Type B pancreatic cell (in vitro differentiated cells): ENCODE measurements at regions not wholly inside any gene's neighbourhood (a gene's known extent, or its start where the extent isn't known, plus 50 kb on each side); places are given as distances from the start of the nearest gene placed in this dataset.

Experiments
- DNase-seq: peaks from one replicate; pipeline ENCODE4 v3.0.0; 2021; ENCODE audit warnings: mixed read lengths; ENCODE audit not compliant: unreplicated experiment; ENCODE audit errors: extremely low spot score
- H3K27ac Mint-ChIP-seq: 2 replicates; pipeline ENCODE4 v1.8.0; 2021; ENCODE audit warnings: mild to moderate bottlenecking, mixed read lengths
- H3K27me3 Mint-ChIP-seq: 2 replicates; pipeline ENCODE4 v1.8.0; 2021; ENCODE audit warnings: mixed read lengths
- H3K36me3 Mint-ChIP-seq: 2 replicates; pipeline ENCODE4 v1.8.0; 2021; ENCODE audit warnings: mixed read lengths
- H3K4me1 Mint-ChIP-seq: one replicate; pipeline ENCODE4 v1.8.0; 2021; ENCODE audit warnings: mixed read lengths; ENCODE audit not compliant: unreplicated experiment
- H3K4me3 Mint-ChIP-seq: 2 replicates; pipeline ENCODE4 v1.8.0; 2021; ENCODE audit warnings: mild to moderate bottlenecking, mixed read lengths
- H3K9me3 Mint-ChIP-seq: 2 replicates; pipeline ENCODE4 v1.8.0; 2021; ENCODE audit warnings: mixed read lengths
- TF ChIP-seq, protein P1 (sequence below): fragments of 200-600 bp; sonication (generic); conservative IDR thresholded peaks from 2 replicates; pipeline ENCODE4 v1.5.0; 2021; ENCODE audit warnings: antibody characterized with exemption, mild to moderate bottlenecking

DNA sequence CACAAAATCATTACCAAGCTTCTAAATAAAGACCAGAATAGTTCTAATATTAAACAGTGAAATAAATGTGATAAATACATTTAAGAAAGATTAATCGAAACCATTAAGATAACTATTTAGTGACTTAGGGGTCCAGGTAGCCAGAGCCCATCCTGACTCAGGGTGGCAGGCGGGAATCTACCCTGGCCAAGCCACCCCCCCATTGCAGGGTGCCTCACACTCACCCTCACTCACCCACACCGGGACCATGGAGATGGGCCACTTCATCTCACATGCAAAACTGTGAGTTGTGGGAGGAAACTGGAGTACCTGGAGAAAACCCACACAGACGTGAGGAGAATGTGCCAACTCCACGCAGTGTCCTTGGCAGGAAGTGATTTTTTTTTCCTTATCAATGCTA is 237.6 kb upstream of the HAND2 start:
- Mint-ChIP-seq H3K36me3 (no peaks in the 10 kb centered on the region), H3K4me3 (no peak overlapping the region), H3K4me1 (no peaks in the 10 kb centered on the region), H3K9me3 (no peaks in the 10 kb centered on the region), H3K27ac (no peak overlapping the region), H3K27me3 (no peaks in the 10 kb centered on the region)
- TF ChIP-seq, protein P1, sequence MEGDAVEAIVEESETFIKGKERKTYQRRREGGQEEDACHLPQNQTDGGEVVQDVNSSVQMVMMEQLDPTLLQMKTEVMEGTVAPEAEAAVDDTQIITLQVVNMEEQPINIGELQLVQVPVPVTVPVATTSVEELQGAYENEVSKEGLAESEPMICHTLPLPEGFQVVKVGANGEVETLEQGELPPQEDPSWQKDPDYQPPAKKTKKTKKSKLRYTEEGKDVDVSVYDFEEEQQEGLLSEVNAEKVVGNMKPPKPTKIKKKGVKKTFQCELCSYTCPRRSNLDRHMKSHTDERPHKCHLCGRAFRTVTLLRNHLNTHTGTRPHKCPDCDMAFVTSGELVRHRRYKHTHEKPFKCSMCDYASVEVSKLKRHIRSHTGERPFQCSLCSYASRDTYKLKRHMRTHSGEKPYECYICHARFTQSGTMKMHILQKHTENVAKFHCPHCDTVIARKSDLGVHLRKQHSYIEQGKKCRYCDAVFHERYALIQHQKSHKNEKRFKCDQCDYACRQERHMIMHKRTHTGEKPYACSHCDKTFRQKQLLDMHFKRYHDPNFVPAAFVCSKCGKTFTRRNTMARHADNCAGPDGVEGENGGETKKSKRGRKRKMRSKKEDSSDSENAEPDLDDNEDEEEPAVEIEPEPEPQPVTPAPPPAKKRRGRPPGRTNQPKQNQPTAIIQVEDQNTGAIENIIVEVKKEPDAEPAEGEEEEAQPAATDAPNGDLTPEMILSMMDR, result no peak
- DNase-seq, result no peak

DNA sequence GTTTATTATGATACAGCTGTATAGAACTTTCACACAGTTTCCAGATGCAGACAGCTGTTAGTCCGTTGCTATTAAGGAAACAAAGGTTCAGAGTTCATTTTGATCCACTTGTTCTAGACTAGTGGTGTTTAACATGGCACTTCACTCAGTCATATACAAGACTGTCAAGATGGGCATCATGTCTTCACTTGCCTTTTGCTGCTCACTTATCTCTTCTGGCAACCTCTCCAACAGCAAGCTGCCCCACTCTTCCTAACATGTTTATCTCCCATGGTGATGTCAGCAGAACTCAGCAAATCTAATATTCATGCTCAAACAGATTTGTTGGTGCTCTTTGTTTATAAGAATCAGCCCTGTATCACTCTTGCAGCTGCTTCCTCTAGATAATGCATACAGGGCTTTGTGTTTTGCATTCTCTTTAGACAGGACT is 236.2 kb upstream of the HAND2 start:
- H3K4me1 Mint-ChIP-seq, result no peaks in the 10 kb centered on the region
- no peak overlapping the region for H3K27ac Mint-ChIP-seq
- no peaks in the 10 kb centered on the region for H3K36me3 Mint-ChIP-seq
- H3K4me3 Mint-ChIP-seq, result no peak overlapping the region
- DNase-seq, result no peak
- H3K9me3 Mint-ChIP-seq, result no peaks in the 10 kb centered on the region
- H3K27me3 Mint-ChIP-seq, result no peaks in the 10 kb centered on the region
- TF ChIP-seq, protein P1, result no peak

DNA sequence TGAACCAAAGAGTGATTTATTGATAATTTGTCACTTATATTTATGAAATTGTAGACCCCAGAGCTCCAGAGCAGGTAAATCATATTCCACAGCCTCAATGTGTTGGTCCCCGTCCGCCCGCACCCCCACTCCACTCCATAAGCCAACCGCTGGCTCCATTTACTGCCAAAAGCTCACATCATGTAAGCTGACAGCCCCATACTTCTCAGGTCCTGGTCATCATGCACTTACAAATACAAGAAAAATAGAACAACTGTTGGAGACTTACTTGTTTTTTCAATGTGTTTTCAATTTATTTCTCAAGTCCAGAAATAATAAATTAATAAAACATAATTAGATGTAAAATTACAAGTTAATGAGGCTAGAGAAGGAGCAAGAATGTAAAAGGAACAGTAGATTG is 235.7 kb upstream of the HAND2 start:
- H3K9me3 Mint-ChIP-seq, result no peaks in the 10 kb centered on the region
- no peaks in the 10 kb centered on the region for H3K27me3 Mint-ChIP-seq
- no peak overlapping the region for H3K27ac Mint-ChIP-seq
- H3K4me1 Mint-ChIP-seq, result no peaks in the 10 kb centered on the region
- no peaks in the 10 kb centered on the region for H3K36me3 Mint-ChIP-seq
- DNase-seq, result no peak
- no peak overlapping the region for H3K4me3 Mint-ChIP-seq
- TF ChIP-seq, protein P1, result no peak

DNA sequence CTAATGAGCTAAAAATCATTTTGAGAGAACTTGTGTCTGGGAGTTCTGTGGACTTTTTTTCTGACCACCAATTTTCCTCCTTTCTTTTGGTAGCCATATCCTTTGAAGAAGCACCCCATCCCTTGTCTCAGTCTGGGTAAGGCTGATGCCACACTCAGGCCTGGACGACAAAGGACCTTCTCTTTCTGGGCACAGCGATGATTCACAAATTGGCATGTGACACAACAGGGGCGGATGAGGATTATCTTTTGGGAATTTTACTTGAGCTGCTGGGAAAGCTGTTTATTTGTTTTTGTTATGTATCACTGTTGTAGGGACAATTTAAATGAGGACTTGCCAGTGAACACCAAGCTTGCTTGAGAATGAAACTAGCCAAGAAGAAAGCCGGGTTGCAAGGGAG is 233.4 kb upstream of the HAND2 start:
- Mint-ChIP-seq H3K4me1 (no peaks in the 10 kb centered on the region), H3K27me3 (no peaks in the 10 kb centered on the region), H3K4me3 (no peak overlapping the region), H3K36me3 (no peaks in the 10 kb centered on the region), H3K27ac (no peak overlapping the region), H3K9me3 (no peaks in the 10 kb centered on the region)
- TF ChIP-seq, protein P1, result no peak
- no peak for DNase-seq

DNA sequence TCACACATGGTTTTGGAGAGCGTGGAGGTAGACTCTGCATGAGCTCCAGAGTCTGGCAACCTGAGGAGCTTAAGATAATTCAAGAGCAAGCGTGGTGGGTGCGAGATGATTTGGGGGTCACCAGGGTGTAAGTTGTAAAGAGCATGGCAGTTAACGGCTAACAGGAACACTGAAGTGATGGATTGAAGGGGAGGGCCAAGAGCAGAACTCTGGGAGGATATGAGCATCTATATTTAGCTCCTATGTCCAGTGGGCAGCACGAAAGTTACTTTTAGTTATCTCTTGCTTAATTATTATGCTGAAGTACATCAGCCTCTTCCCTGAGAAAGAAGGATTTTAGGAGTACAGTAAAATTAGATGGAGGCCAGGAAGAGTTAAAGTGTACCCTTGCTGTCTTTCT is 231.9 kb upstream of the HAND2 start:
- Mint-ChIP-seq H3K4me3 (no peak overlapping the region), H3K36me3 (no peaks in the 10 kb centered on the region), H3K4me1 (no peaks in the 10 kb centered on the region), H3K27ac (no peak overlapping the region), H3K27me3 (no peaks in the 10 kb centered on the region), H3K9me3 (no peaks in the 10 kb centered on the region)
- DNase-seq, result no peak
- TF ChIP-seq, protein P1, result no peak

DNA sequence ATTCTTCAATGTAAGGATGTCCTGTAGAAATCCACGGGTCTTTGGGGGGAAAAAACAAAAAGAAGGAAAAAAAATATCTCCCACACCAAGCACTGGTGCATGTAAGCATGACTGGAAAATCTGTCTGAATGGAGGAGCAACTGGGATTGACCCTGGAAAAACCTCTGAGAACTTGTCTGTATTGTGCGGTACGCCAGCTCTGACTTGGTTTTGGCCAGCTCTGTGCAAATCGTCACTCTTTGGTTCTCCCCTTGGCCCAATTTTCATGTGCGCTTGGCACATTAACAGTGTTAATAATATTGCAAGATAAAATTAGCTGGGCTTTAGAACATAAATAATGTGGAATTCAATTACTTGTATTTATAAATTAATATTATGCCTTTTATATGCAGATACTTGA is 231.2 kb upstream of the HAND2 start:
- Mint-ChIP-seq H3K4me1 (no peaks in the 10 kb centered on the region), H3K9me3 (no peaks in the 10 kb centered on the region), H3K36me3 (no peaks in the 10 kb centered on the region), H3K4me3 (no peak overlapping the region), H3K27me3 (no peaks in the 10 kb centered on the region), H3K27ac (no peak overlapping the region)
- DNase-seq, result no peak
- TF ChIP-seq, protein P1, result no peak
